IPS-20b (cell line): ENCODE measurements at regions not wholly inside any gene's neighbourhood (a gene's known extent, or its start where the extent isn't known, plus 50 kb on each side); places are given as distances from the start of the nearest gene placed in this dataset.

Experiments
- H3K27ac ChIP-seq: one replicate; pipeline ENCODE4 v1.5.1; 2013; ENCODE audit warnings: low read length
- H3K27me3 ChIP-seq: 2 replicates; pipeline ENCODE4 v1.6.1; 2013; ENCODE audit warnings: mild to moderate bottlenecking, low read length, inconsistent platforms; ENCODE audit not compliant: insufficient read depth
- H3K36me3 ChIP-seq: 2 replicates; pipeline ENCODE4 v1.6.1; 2013; ENCODE audit warnings: low read depth, mild to moderate bottlenecking, inconsistent platforms, low read length, moderate library complexity; ENCODE audit not compliant: insufficient read depth
- H3K4me1 ChIP-seq: 2 replicates; pipeline ENCODE4 v1.6.1; 2013; ENCODE audit warnings: mild to moderate bottlenecking, control low read depth, inconsistent platforms, low read length, moderate library complexity; ENCODE audit not compliant: insufficient read depth
- H3K4me3 ChIP-seq: 2 replicates; pipeline ENCODE4 v1.5.1; 2013; ENCODE audit warnings: mild to moderate bottlenecking, low read length, inconsistent platforms
- H3K9ac ChIP-seq: 2 replicates; pipeline ENCODE4 v1.6.1; 2013; ENCODE audit warnings: low read depth, mild to moderate bottlenecking, inconsistent platforms, low read length, moderate library complexity
- H3K9me3 ChIP-seq: 2 replicates; pipeline ENCODE4 v1.6.1; 2013; ENCODE audit warnings: mild to moderate bottlenecking, low read depth, low read length, inconsistent platforms; ENCODE audit not compliant: insufficient read depth

DNA sequence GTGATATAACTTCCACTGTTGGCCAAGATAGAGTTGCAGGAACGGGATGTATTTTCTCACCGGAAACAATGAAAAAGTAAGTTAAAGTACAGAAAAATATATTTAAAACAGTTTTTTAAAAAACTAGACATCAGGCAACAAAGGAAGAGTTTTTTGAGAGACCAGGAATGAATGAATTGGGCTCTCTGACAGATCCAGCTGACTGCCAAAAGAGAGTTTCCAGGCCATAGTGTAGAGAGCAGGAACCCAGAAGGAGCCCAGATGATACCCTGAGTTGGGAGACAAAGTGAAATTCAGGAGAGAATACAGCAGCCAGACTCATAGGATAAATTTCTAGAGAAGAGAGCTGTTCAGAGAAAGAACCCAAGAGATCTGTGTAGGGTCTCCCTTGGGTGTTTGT, 362.6 kb upstream of the SMIM21 start:
- H3K9me3 ChIP-seq = no peaks in the 10 kb centered on the region; the same call in 1 of the 2 replicates
- H3K9ac ChIP-seq = no peak overlapping the region
- H3K27ac ChIP-seq = no peak overlapping the region
- H3K27me3 ChIP-seq = no peaks in the 10 kb centered on the region
- no peaks in the 10 kb centered on the region for H3K4me1 ChIP-seq
- no peaks in the 10 kb centered on the region for H3K36me3 ChIP-seq
- H3K4me3 ChIP-seq = no peak overlapping the region

DNA sequence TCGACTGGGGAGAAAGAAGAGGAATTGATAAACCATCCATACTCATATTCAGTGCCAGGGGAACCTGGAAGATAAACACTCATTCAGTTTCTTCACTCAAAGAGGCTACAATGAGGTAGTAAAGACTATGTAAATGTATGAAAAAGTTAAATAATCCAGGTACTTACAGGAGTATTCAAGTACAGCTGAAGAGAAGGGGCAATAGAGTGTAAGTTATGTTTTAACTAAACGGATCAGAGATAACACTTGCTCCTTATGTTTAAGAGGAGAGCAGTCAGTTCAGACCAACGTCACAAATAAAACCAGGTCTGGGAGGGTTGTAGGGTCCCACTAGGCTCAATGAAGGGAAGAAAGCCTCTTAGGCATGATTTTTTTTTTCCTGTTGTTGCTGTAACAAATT, 358.3 kb upstream of the SMIM21 start:
- Histone ChIP-seq H3K4me1 (peaks cover 5% of the 10 kb centered on the region; the same call in 1 of the 2 replicates), H3K9me3 (no peaks in the 10 kb centered on the region), H3K27me3 (no peaks in the 10 kb centered on the region), H3K9ac (no peak overlapping the region), H3K36me3 (no peaks in the 10 kb centered on the region), H3K4me3 (no peak overlapping the region), H3K27ac (no peak overlapping the region)

DNA sequence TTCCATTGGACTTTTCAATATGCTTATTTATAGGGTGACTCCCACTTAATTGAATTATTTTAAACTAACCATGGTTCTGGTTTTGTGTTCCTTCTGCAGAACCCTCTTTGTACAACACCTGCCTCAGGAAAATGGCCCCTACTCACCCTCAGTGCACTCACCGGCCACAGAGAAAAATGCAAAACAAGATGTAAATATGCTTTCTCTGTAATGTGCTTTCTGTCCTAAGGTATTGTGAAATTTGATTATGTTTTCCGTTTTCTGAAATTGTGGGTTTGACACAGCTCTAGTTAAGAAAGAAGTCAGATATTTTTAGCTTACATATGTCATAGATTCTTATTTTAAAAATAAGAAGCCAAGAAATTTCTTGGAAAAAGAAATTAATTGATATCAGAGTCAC, 357.7 kb upstream of the SMIM21 start:
- H3K9ac ChIP-seq = no peak overlapping the region
- H3K27me3 ChIP-seq = no peaks in the 10 kb centered on the region
- no peak overlapping the region for H3K27ac ChIP-seq
- no peak overlapping the region for H3K4me3 ChIP-seq
- H3K36me3 ChIP-seq = no peaks in the 10 kb centered on the region
- H3K4me1 ChIP-seq = peaks cover 5% of the 10 kb centered on the region; the same call in 1 of the 2 replicates
- H3K9me3 ChIP-seq = no peaks in the 10 kb centered on the region

DNA sequence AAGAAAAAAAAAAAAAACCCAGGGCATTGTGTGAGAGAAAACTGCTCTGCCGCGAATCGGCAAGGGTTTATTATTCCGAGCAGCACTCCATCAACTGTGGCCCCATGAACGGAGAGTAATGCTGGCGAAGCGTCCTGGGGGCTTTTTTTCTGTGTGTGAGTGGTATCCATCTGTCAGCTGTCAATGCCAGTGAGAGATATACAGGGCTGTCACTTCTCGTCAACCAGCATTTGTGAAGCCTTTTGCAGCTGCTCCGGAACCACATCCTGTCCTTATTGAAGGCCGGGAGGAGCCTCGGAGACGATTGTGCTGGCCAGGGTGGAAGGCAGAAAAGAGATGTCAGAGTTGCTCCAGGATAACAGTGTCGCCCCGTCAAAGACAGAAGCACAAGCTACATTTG, 356.9 kb upstream of the SMIM21 start:
- H3K4me1 ChIP-seq = peaks cover 5% of the 10 kb centered on the region; the same call in 1 of the 2 replicates
- H3K9ac ChIP-seq = no peak overlapping the region
- H3K9me3 ChIP-seq = no peaks in the 10 kb centered on the region
- no peak overlapping the region for H3K4me3 ChIP-seq
- no peaks in the 10 kb centered on the region for H3K36me3 ChIP-seq
- H3K27me3 ChIP-seq = no peaks in the 10 kb centered on the region
- H3K27ac ChIP-seq = no peak overlapping the region

DNA sequence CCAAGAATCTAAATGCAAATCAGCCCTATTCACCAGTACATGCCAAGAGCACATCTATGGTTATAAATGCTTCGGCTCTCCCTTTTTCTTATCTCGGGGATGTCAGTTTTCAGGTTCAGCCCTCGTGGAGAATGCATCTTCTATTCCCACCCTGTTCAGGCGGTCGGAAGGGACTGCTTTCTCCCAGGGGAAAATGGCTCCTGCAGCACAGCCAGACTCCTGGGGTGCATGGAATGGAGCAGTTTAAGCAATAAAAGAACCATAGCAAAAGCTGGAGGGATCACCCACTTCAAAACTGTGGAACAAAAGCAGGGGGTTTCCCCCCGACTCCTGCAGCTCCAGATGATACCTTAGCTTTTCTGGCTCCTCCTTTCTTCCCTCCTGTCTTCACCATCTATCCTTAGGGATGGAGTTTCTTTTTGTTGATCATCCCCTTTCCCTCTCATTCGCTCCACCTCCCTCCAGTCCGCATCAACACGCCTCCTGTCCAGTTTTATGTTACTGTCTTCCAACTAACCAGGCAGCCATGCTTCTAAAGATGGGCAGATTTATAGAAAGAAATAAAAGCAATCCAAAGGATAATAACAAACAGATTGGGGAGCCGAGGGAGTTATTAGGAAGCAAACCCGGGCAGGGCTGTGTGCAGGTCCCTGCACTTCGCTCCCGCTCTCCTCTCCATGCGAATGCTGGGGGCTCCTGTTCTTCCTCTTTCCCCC, 356.2 kb upstream of the SMIM21 start:
- Histone ChIP-seq H3K27me3 (no peaks in the 10 kb centered on the region), H3K4me1 (peaks cover 5% of the 10 kb centered on the region; the same call in 1 of the 2 replicates), H3K27ac (no peak overlapping the region), H3K36me3 (no peaks in the 10 kb centered on the region), H3K9ac (no peak overlapping the region), H3K9me3 (no peaks in the 10 kb centered on the region), H3K4me3 (no peak overlapping the region)

DNA sequence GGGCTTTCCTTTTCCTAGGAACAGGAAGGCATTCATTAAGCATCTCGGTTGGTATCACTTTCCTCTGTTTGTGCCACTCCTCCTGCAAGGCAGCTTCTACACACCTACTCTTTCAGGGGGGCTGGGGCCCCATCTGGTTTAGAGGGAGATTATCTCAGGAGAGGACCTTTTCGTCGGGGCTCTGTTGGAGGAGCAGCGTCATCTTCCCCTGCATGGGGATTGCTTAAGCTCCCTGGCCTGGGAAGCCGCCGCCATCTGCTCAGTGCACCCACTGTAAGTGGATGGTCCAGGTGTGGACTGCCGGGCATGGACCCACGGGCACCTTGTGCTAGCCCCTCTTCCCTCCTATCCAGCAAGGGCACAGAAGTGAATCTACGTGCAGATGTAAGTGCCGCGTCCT, 355.3 kb upstream of the SMIM21 start:
- Histone ChIP-seq H3K9ac (no peak overlapping the region), H3K27ac (no peak overlapping the region), H3K36me3 (no peaks in the 10 kb centered on the region), H3K4me1 (peaks cover 5% of the 10 kb centered on the region; the same call in 1 of the 2 replicates), H3K4me3 (no peak overlapping the region), H3K9me3 (no peaks in the 10 kb centered on the region), H3K27me3 (no peaks in the 10 kb centered on the region)

DNA sequence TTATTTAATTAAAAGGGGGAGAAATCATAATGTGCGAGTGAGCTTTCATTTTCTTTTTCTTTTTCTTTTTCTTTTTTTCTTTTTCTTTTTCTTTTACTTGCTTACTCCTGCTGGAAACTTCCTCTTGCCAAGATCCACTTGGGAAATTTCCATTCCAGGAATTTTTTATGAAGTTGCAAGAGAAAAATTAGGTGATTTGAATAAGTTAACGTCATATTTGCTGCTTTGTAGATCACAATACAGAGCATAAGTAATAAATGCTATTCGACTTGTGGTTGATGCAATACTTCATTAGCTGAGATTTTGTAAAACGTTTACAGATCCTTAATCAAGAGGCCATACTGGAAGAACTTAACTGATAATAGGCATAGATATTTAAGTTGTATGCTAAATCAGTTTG, 354.7 kb upstream of the SMIM21 start:
- peaks cover 5% of the 10 kb centered on the region; the same call in 1 of the 2 replicates for H3K4me1 ChIP-seq
- no peaks in the 10 kb centered on the region for H3K36me3 ChIP-seq
- no peaks in the 10 kb centered on the region for H3K27me3 ChIP-seq
- H3K27ac ChIP-seq = no peak overlapping the region
- H3K4me3 ChIP-seq = no peak overlapping the region
- H3K9ac ChIP-seq = no peak overlapping the region
- no peaks in the 10 kb centered on the region for H3K9me3 ChIP-seq

DNA sequence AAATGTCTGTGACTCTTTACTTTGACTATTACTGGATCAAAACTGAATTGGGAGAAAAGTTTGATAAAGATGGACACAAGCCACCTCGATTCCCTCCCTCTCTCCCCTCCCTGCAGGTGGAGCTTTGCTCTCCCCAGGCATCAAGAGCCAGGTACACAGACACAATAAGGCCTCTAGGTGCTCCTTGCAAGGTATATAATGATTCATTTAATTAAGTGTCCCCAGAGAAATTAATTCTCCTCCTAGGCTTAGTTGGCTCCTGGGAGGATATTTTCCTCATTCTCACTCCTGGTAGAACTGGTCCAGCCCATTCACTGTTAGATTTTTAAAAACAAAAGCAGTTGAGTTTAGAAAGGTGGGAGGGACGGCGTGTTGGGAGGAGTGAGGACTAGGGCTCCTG, 352.4 kb upstream of the SMIM21 start:
- Histone ChIP-seq H3K4me1 (peaks cover 5% of the 10 kb centered on the region; the same call in 1 of the 2 replicates), H3K36me3 (no peaks in the 10 kb centered on the region), H3K27me3 (no peaks in the 10 kb centered on the region), H3K27ac (no peak overlapping the region), H3K9ac (no peak overlapping the region), H3K4me3 (no peak overlapping the region), H3K9me3 (no peaks in the 10 kb centered on the region)

DNA sequence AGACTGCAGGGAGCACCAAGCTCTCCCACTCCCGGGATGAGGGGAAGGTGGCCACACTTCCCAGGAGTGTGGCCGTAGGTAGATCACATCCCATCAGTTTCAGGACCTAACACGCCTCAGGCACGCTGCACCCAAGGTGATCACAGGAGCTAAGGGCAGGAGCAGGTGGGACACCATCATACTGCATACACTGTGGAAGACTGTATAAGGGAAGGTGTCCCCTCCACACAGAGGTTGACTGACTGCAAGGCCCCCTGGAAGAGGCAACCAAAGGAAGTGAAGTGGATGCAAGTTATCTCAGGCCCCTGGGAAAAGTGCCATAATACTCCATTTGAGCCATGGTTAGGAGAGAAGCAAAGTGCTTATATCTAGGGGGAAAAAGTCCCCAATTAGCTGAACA, 351.9 kb upstream of the SMIM21 start:
- H3K9me3 ChIP-seq = no peaks in the 10 kb centered on the region
- H3K27me3 ChIP-seq = no peaks in the 10 kb centered on the region
- H3K36me3 ChIP-seq = no peaks in the 10 kb centered on the region
- peaks cover 5% of the 10 kb centered on the region; the same call in 1 of the 2 replicates for H3K4me1 ChIP-seq
- H3K9ac ChIP-seq = no peak overlapping the region
- H3K27ac ChIP-seq = no peak overlapping the region
- no peak overlapping the region for H3K4me3 ChIP-seq

DNA sequence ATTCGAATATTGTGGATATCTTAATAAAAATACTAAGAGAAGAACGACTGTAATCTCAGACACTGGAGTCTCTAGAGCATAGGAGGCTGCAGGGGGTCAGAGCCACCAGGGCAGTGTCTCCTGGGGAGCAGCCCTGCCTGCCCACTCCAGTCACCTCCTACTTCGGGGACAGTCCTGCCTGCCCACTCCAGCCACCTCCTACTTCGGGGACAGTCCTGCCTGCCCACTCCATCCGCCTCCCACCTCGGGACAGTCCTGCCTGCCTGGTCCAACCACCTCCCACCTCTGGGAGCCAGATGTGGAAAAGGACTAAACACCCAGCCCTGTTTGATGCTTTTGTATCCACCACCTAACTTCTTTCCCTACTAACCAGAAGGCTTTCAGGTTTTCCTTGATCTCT, 350.1 kb upstream of the SMIM21 start:
- Histone ChIP-seq H3K27ac (no peak overlapping the region), H3K4me1 (no peaks in the 10 kb centered on the region), H3K9ac (no peak overlapping the region), H3K36me3 (no peaks in the 10 kb centered on the region), H3K4me3 (no peak overlapping the region), H3K9me3 (no peaks in the 10 kb centered on the region), H3K27me3 (no peaks in the 10 kb centered on the region)

DNA sequence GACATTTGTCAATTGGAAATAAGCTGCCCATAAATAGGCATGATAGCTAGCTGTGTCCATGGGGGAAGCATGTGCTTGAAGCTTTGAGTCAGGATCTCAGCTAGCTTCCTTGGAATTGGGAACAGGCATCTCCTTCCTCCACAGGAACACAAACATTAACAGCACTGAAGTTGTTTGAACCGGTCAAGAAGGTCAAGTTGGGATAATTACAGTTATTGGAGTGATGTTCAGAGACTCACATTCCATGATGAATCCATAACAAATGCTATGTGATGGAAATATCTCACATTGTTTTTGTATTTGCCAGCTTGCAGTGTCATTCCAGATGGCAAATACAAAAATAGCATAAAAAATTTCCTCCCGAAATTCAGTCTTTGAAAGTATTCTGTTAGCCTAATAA, 347.6 kb upstream of the SMIM21 start:
- H3K9me3 ChIP-seq = no peaks in the 10 kb centered on the region
- H3K4me3 ChIP-seq = no peak overlapping the region
- no peak overlapping the region for H3K9ac ChIP-seq
- no peak overlapping the region for H3K27ac ChIP-seq
- no peaks in the 10 kb centered on the region for H3K36me3 ChIP-seq
- H3K4me1 ChIP-seq = no peaks in the 10 kb centered on the region
- no peaks in the 10 kb centered on the region for H3K27me3 ChIP-seq

DNA sequence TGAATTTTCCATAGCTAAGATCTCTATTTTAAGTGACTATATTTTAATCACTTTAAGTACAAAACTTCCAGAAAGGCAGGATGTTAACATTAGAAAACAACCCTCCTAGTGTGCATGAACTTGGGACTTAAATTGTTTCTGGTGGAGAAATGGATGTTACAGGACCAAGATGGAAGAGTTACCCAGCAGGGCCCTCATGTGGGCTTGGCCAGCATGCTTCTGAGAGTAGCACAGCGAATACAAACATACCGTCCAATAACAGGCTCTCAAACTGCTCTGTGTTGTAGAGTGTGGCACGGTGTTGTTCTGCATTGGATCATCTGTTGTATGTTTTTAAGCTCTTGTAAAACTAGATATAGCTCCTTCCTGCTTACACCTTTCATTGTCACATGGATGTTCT, 346.1 kb upstream of the SMIM21 start:
- no peaks in the 10 kb centered on the region for H3K27me3 ChIP-seq
- no peak overlapping the region for H3K27ac ChIP-seq
- H3K4me1 ChIP-seq = no peaks in the 10 kb centered on the region
- H3K36me3 ChIP-seq = no peaks in the 10 kb centered on the region
- H3K9me3 ChIP-seq = no peaks in the 10 kb centered on the region
- H3K4me3 ChIP-seq = no peak overlapping the region
- no peak overlapping the region for H3K9ac ChIP-seq
